ENCODE measurements at regions not wholly inside any gene's neighbourhood (a gene's known extent, or its start where the extent isn't known, plus 50 kb on each side); places are given as distances from the start of the nearest gene placed in this dataset.

- TF ChIP-seq POLR2A (IDR thresholded peaks at IDR 0.05; ENCODE audit: extremely low read depth, insufficient read length), result no peak
- no peak for TF ChIP-seq MAX (IDR thresholded peaks at IDR 0.05; ENCODE audit: low read depth, low read length)
- no peak for TF ChIP-seq MYC (IDR thresholded peaks at IDR 0.05; ENCODE audit: low read depth, low read length)
- no peak for TF ChIP-seq CTCF (IDR thresholded peaks at IDR 0.05; ENCODE audit: low read depth, low read length)
- DNase-seq (ENCODE audit: low read depth), result no peak
- H3K4me3 ChIP-seq (ENCODE audit: low read depth, low read length), result no peak overlapping the region
These were observed 263.6 kb downstream of the UACA start for GRCh38 chr15:70499791-70500190.

- no peak for DNase-seq (ENCODE audit: low read depth)
- TF ChIP-seq CTCF (IDR thresholded peaks at IDR 0.05; ENCODE audit: low read depth, low read length), result no peak
- no peak for TF ChIP-seq MYC (IDR thresholded peaks at IDR 0.05; ENCODE audit: low read depth, low read length)
- TF ChIP-seq POLR2A (IDR thresholded peaks at IDR 0.05; ENCODE audit: extremely low read depth, insufficient read length), result no peak
- no peak for TF ChIP-seq MAX (IDR thresholded peaks at IDR 0.05; ENCODE audit: low read depth, low read length)
- H3K4me3 ChIP-seq (ENCODE audit: low read depth, low read length), result no peak overlapping the region
These were observed 265.2 kb downstream of the UACA start for GRCh38 chr15:70498096-70498626.

GRCh38 chr15:70497661-70498060 lies 265.7 kb downstream of the UACA start:
- H3K4me3 ChIP-seq (ENCODE audit: low read depth, low read length), result no peak overlapping the region
- DNase-seq (ENCODE audit: low read depth), result no peak
- TF ChIP-seq MAX (IDR thresholded peaks at IDR 0.05; ENCODE audit: low read depth, low read length), result no peak
- TF ChIP-seq POLR2A (IDR thresholded peaks at IDR 0.05; ENCODE audit: extremely low read depth, insufficient read length), result no peak
- TF ChIP-seq CTCF (IDR thresholded peaks at IDR 0.05; ENCODE audit: low read depth, low read length), result no peak
- TF ChIP-seq MYC (IDR thresholded peaks at IDR 0.05; ENCODE audit: low read depth, low read length), result no peak

DNA sequence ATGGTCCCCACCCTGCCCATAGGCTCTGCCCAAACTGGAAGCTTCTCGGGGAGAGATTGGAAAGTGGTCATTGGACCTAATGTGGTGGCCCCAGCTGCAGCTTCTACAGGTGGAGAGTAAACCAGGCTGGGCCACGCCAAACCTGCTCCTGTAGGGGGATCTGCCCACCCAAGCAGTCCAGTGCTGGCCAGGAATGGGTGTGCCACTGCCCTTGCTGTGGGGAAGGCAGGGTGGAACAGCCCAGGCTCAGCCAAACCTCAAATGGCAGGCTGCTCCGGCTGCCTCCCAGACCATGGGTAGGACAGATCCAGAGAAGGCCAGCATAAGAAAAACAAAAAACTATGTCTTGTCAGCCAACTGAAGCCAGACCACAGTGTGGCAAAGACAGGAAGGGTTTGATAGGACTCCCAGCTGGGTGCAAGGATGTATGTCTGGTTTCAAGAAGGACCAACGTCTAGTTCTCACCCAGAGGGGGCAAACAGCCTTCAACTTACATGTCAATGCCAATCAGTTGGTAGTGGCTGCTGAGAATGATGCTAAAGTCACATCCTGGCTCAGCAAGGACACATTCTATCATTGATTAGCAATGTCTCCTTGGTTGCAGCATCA lies 267.3 kb downstream of the UACA start:
- H3K4me3 ChIP-seq (ENCODE audit: low read depth, low read length), result no peak overlapping the region
- DNase-seq (ENCODE audit: low read depth), result no peak
- TF ChIP-seq MAX (IDR thresholded peaks at IDR 0.05; ENCODE audit: low read depth, low read length), result no peak
- TF ChIP-seq MYC (IDR thresholded peaks at IDR 0.05; ENCODE audit: low read depth, low read length), result no peak
- TF ChIP-seq CTCF (IDR thresholded peaks at IDR 0.05; ENCODE audit: low read depth, low read length), result no peak
- no peak for TF ChIP-seq POLR2A (IDR thresholded peaks at IDR 0.05; ENCODE audit: extremely low read depth, insufficient read length)

GRCh38 chr15:70494852-70495571 lies 268.3 kb downstream of the UACA start:
- DNase-seq (ENCODE audit: low read depth), result no peak
- no peak for TF ChIP-seq CTCF (IDR thresholded peaks at IDR 0.05; ENCODE audit: low read depth, low read length)
- no peak for TF ChIP-seq POLR2A (IDR thresholded peaks at IDR 0.05; ENCODE audit: extremely low read depth, insufficient read length)
- TF ChIP-seq MYC (IDR thresholded peaks at IDR 0.05; ENCODE audit: low read depth, low read length), result no peak
- no peak for TF ChIP-seq MAX (IDR thresholded peaks at IDR 0.05; ENCODE audit: low read depth, low read length)
- H3K4me3 ChIP-seq (ENCODE audit: low read depth, low read length), result no peak overlapping the region
